H9 (cell line): ENCODE measurements at regions not wholly inside any gene's neighbourhood (a gene's known extent, or its start where the extent isn't known, plus 50 kb on each side); places are given as distances from the start of the nearest gene placed in this dataset.

Experiments
- DNase-seq: peaks from one replicate; pipeline ENCODE4 v3.0.0-alpha.2; 2017
- H2AFZ ChIP-seq: one replicate; pipeline ENCODE4 v1.6.1; 2013; ENCODE audit warnings: mild to moderate bottlenecking, low read length, control low read depth, moderate library complexity
- H2AK5ac ChIP-seq: 2 replicates; pipeline ENCODE4 v1.6.1; 2013; ENCODE audit warnings: low read length, control low read depth, mixed read lengths; ENCODE audit not compliant: insufficient read length
- H2BK120ac ChIP-seq: one replicate; pipeline ENCODE4 v1.6.1; 2013; ENCODE audit warnings: low read depth, mild to moderate bottlenecking, low read length, control low read depth, inconsistent platforms; ENCODE audit not compliant: poor library complexity, severe bottlenecking
- H2BK12ac ChIP-seq: 2 replicates; pipeline ENCODE4 v1.6.1; 2013; ENCODE audit warnings: low read length, control low read depth, mixed read lengths, low read depth; ENCODE audit not compliant: insufficient read length
- H2BK15ac ChIP-seq: 2 replicates; pipeline ENCODE4 v1.6.1; 2013; ENCODE audit warnings: low read depth, low read length, control low read depth
- H2BK20ac ChIP-seq: one replicate; pipeline ENCODE4 v1.6.1; 2013; ENCODE audit warnings: low read depth, mild to moderate bottlenecking, low read length, control low read depth, inconsistent platforms; ENCODE audit not compliant: poor library complexity, severe bottlenecking
- H2BK5ac ChIP-seq: 2 replicates; pipeline ENCODE4 v1.6.1; 2013; ENCODE audit warnings: low read length, control low read depth, mixed read lengths; ENCODE audit not compliant: insufficient read length
- H3K14ac ChIP-seq: 2 replicates; pipeline ENCODE4 v1.6.1; 2013; ENCODE audit warnings: low read length, control low read depth; ENCODE audit not compliant: insufficient read depth
- H3K18ac ChIP-seq: 2 replicates; pipeline ENCODE4 v1.6.1; 2013; ENCODE audit warnings: low read depth, mild to moderate bottlenecking, mixed read lengths, low read length, control low read depth; ENCODE audit not compliant: insufficient read length
- H3K23ac ChIP-seq: 2 replicates; pipeline ENCODE4 v1.6.1; 2013; ENCODE audit warnings: low read length, control low read depth, mixed read lengths, low read depth; ENCODE audit not compliant: insufficient read length
- H3K23me2 ChIP-seq: 2 replicates; pipeline ENCODE4 v1.6.1; 2013; ENCODE audit warnings: low read depth, mild to moderate bottlenecking, mixed read lengths, low read length, control low read depth; ENCODE audit not compliant: insufficient read length, poor library complexity, severe bottlenecking
- H3K27ac ChIP-seq: 2 replicates; pipeline ENCODE4 v1.5.1; 2013; ENCODE audit warnings: low read length, control low read depth, mixed read lengths, low read depth; ENCODE audit not compliant: insufficient read length
- H3K27me3 ChIP-seq: 2 replicates; pipeline ENCODE4 v1.6.1; 2013; ENCODE audit warnings: low read length, control low read depth, inconsistent platforms; ENCODE audit not compliant: insufficient read depth
- H3K4ac ChIP-seq: 2 replicates; pipeline ENCODE4 v1.6.1; 2013; ENCODE audit warnings: low read depth, mild to moderate bottlenecking, control low read depth, inconsistent platforms, low read length, moderate library complexity
- H3K4me1 ChIP-seq: 2 replicates; pipeline ENCODE4 v1.6.1; 2013; ENCODE audit warnings: low read length, control low read depth, inconsistent platforms; ENCODE audit not compliant: insufficient read depth
- H3K4me2 ChIP-seq: 2 replicates; pipeline ENCODE4 v1.6.1; 2013; ENCODE audit warnings: low read length, control low read depth, mixed read lengths; ENCODE audit not compliant: insufficient read length, insufficient read depth
- H3K56ac ChIP-seq: 2 replicates; pipeline ENCODE4 v1.6.1; 2013; ENCODE audit warnings: low read depth, mild to moderate bottlenecking, mixed read lengths, low read length, control low read depth; ENCODE audit not compliant: insufficient read length
- H3K79me1 ChIP-seq: 2 replicates; pipeline ENCODE4 v1.6.1; 2013; ENCODE audit warnings: low read depth, mild to moderate bottlenecking, moderate library complexity, low read length, control low read depth, inconsistent platforms; ENCODE audit not compliant: insufficient read depth, poor library complexity, severe bottlenecking
- H3K79me2 ChIP-seq: 2 replicates; pipeline ENCODE4 v1.6.1; 2013; ENCODE audit warnings: low read length, control low read depth, inconsistent platforms; ENCODE audit not compliant: insufficient read depth
- H3K9ac ChIP-seq: 2 replicates; pipeline ENCODE4 v1.6.1; 2013; ENCODE audit warnings: low read length, control low read depth, mixed read lengths; ENCODE audit not compliant: insufficient read length; ENCODE audit errors: extremely low read depth
- H3K9me3 ChIP-seq: one replicate; pipeline ENCODE4 v1.6.1; 2013; ENCODE audit warnings: low read depth, low read length, inconsistent platforms; ENCODE audit not compliant: control insufficient read depth
- H3T11ph ChIP-seq: one replicate; pipeline ENCODE4 v1.6.1; 2013; ENCODE audit warnings: mild to moderate bottlenecking, low read length, control low read depth, inconsistent platforms
- H4K20me1 ChIP-seq: one replicate; pipeline ENCODE4 v1.6.1; 2013; ENCODE audit not compliant: control insufficient read depth, insufficient read length, insufficient read depth
- H4K5ac ChIP-seq: 2 replicates; pipeline ENCODE4 v1.6.1; 2013; ENCODE audit warnings: low read depth, mild to moderate bottlenecking, mixed read lengths, low read length, control low read depth; ENCODE audit not compliant: insufficient read length
- H4K8ac ChIP-seq: replicated peaks from 2 replicates; pipeline ENCODE4 v1.6.1; 2013; ENCODE audit warnings: low read length, control low read depth, mixed read lengths, low read depth; ENCODE audit not compliant: insufficient read length
- H4K91ac ChIP-seq: 2 replicates; pipeline ENCODE4 v1.6.1; 2013; ENCODE audit warnings: low read depth, mild to moderate bottlenecking, moderate library complexity, mixed read lengths, low read length, control low read depth; ENCODE audit not compliant: insufficient read length
- H3K27ac Mint-ChIP-seq, 3 experiments: 2 replicates in 2 of 3; 3 replicates in 1 of 3; pipeline ENCODE4 v1.8.0; 2020 to 2021; ENCODE audit warnings: mixed read lengths in 3 of 3, mild to moderate bottlenecking in 1 of 3, moderate library complexity in 1 of 3
- H3K27me3 Mint-ChIP-seq: 2 replicates; pipeline ENCODE4 v1.8.0; 2021; ENCODE audit warnings: low read depth, mild to moderate bottlenecking, moderate library complexity, mixed read lengths
- H3K36me3 Mint-ChIP-seq, 3 experiments: 2 replicates in 2 of 3; 3 replicates in 1 of 3; pipeline ENCODE4 v1.8.0; 2020 to 2021; ENCODE audit warnings: low read depth in 3 of 3, mixed read lengths in 3 of 3; ENCODE audit not compliant: insufficient read depth in 1 of 3
- H3K4me1 Mint-ChIP-seq, 2 experiments: 2 replicates each; pipeline ENCODE4 v1.8.0; 2020; ENCODE audit warnings: mixed read lengths in 2 of 2
- H3K4me3 Mint-ChIP-seq, 2 experiments: 2 replicates in 1 of 2; 3 replicates in 1 of 2; pipeline ENCODE4 v1.8.0; 2020 to 2021; ENCODE audit warnings: mild to moderate bottlenecking in 2 of 2, mixed read lengths in 2 of 2, moderate library complexity in 1 of 2
- H3K9me3 Mint-ChIP-seq, 2 experiments: 2 replicates in 1 of 2; 3 replicates in 1 of 2; pipeline ENCODE4 v1.8.0; 2020; ENCODE audit warnings: mild to moderate bottlenecking in 2 of 2, mixed read lengths in 2 of 2, moderate library complexity in 1 of 2
- WGBS: extraction: QIAGEN DNeasy Blood & Tissue Kit; methylation state at CpG from one replicate; pipeline ENCODE4 v1.1.7; 2013; ENCODE audit warnings: missing lambda C conversion rate, low lambda C conversion rate, mixed read lengths; ENCODE audit not compliant: insufficient read length; ENCODE audit errors: extremely low coverage; 5-methylcytosine and 5-hydroxymethylcytosine counted together
- TF ChIP-seq, protein P1 (sequence below): fragments of 200-600 bp; sonication (generic); conservative IDR thresholded peaks from 3 replicates; pipeline ENCODE4 v1.8.0; 2021; ENCODE audit warnings: antibody characterized with exemption, mild to moderate bottlenecking

DNA sequence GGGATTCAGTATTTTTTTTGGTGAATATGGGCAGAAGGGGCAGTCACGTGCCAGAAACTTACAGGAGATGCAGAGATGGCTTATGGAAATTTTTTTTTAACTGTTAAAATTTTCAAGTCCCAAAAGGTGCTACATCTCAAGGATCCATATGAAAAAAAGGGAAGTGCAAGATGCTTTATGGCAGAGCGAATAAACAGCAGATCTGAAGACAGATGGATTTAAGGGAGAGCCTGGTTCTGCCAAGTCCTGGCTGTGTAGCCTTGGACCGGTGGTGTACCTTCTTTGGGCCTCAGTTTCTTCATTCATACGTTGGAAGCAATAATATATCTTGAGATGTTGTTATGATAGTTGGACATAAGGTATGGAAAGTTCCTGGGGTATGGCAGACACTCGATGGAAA, 91.5 kb upstream of the ARRDC4 start:
- no peaks in the 10 kb centered on the region for H3K9me3 ChIP-seq
- H3K23me2 ChIP-seq = no peaks in the 10 kb centered on the region
- no peak overlapping the region for H3T11ph ChIP-seq
- no peak for DNase-seq
- no peak overlapping the region for H3K23ac ChIP-seq
- H3K79me2 ChIP-seq = no peaks in the 10 kb centered on the region
- H3K18ac ChIP-seq = no peak overlapping the region
- H3K27me3 ChIP-seq = no peaks in the 10 kb centered on the region; the same call in 1 of the 2 replicates
- no peak overlapping the region for H4K5ac ChIP-seq
- Mint-ChIP-seq H3K9me3 (peaks cover 3 to 7% of the 10 kb centered on the region in 2 experiments; a peak in 3 of 5 replicates), H3K4me3 (no peak overlapping the region), H3K4me1 (no peaks in the 10 kb centered on the region), H3K36me3 (peaks cover 0 to 2% (median 0%) of the 10 kb centered on the region in 3 experiments; a peak in 2 of 7 replicates), H3K27me3 (peaks cover 2% of the 10 kb centered on the region; the same call in 1 of the 2 replicates), H3K27ac (no peak overlapping the region)
- no peak overlapping the region for H3K4me2 ChIP-seq
- WGBS = no CpG with 5 or more reads among the region's 5 CpGs
- H4K91ac ChIP-seq = no peak overlapping the region
- TF ChIP-seq, protein P1, sequence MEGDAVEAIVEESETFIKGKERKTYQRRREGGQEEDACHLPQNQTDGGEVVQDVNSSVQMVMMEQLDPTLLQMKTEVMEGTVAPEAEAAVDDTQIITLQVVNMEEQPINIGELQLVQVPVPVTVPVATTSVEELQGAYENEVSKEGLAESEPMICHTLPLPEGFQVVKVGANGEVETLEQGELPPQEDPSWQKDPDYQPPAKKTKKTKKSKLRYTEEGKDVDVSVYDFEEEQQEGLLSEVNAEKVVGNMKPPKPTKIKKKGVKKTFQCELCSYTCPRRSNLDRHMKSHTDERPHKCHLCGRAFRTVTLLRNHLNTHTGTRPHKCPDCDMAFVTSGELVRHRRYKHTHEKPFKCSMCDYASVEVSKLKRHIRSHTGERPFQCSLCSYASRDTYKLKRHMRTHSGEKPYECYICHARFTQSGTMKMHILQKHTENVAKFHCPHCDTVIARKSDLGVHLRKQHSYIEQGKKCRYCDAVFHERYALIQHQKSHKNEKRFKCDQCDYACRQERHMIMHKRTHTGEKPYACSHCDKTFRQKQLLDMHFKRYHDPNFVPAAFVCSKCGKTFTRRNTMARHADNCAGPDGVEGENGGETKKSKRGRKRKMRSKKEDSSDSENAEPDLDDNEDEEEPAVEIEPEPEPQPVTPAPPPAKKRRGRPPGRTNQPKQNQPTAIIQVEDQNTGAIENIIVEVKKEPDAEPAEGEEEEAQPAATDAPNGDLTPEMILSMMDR = no peak
- no peak overlapping the region for H4K8ac ChIP-seq
- no peak overlapping the region for H2BK15ac ChIP-seq
- H2BK20ac ChIP-seq = no peak overlapping the region
- no peaks in the 10 kb centered on the region for H3K79me1 ChIP-seq
- no peaks in the 10 kb centered on the region for H3K4me1 ChIP-seq
- no peak overlapping the region for H2BK5ac ChIP-seq
- no peak overlapping the region for H2AFZ ChIP-seq
- no peak overlapping the region for H3K14ac ChIP-seq
- no peak overlapping the region for H2BK12ac ChIP-seq
- no peak overlapping the region for H3K9ac ChIP-seq
- H2BK120ac ChIP-seq = no peak overlapping the region
- H3K4ac ChIP-seq = no peak overlapping the region
- no peaks in the 10 kb centered on the region for H4K20me1 ChIP-seq
- H3K27ac ChIP-seq = no peak overlapping the region
- H3K56ac ChIP-seq = no peak overlapping the region
- H2AK5ac ChIP-seq = no peak overlapping the region
